Stomach (tissue), 8 donors: ENCODE measurements at regions not wholly inside any gene's neighbourhood (a gene's known extent, or its start where the extent isn't known, plus 50 kb on each side); places are given as distances from the start of the nearest gene placed in this dataset.

Source experiments
- DNase-seq, 2 donors: peaks; one replicate each; pipeline versions ENCODE4 v3.0.0 to v3.0.0-alpha.2; 2013 to 2019
- H3K27ac ChIP-seq, 5 donors: fragments of 200-600 bp in 4 of 5; sonication (generic) in 4 of 5; one replicate each; pipeline ENCODE4 v1.5.1; 2013 to 2019; ENCODE audit warnings: mild to moderate bottlenecking in 1 of 5, moderate library complexity in 1 of 5
- H3K27me3 ChIP-seq, 3 donors: fragments of 200-600 bp; sonication (generic); one replicate each; pipeline ENCODE4 v1.5.1; 2017 to 2019; ENCODE audit warnings: mixed run types in 1 of 3
- H3K36me3 ChIP-seq, 4 donors: fragments of 200-600 bp; sonication (generic); 1 replicate in 3 of 4; 2 replicates in 1 of 4; pipeline ENCODE4 v1.5.1; 2016 to 2019
- H3K4me1 ChIP-seq, 4 donors: fragments of 200-600 bp; sonication (generic); one replicate each; pipeline ENCODE4 v1.5.1; 2016 to 2019
- H3K4me3 ChIP-seq, 4 donors: fragments of 200-600 bp; sonication (generic) in 3 of 4; one replicate each; pipeline ENCODE4 v1.5.1; 2016 to 2019; ENCODE audit warnings: mild to moderate bottlenecking in 1 of 4
- H3K9me3 ChIP-seq, 4 donors: fragments of 200-600 bp; sonication (generic); one replicate each; pipeline ENCODE4 v1.5.1; 2016 to 2019
- EP300 ChIP-seq: sonication (generic); formaldehyde crosslinking; IDR thresholded peaks from one replicate; pipeline ENCODE4 v1.6.1; 2017; ENCODE audit warnings: antibody characterized with exemption
- POLR2A ChIP-seq, 4 donors: fragments of 450-650 bp; IDR thresholded peaks; one replicate each; pipeline ENCODE4 v1.6.1; 2016; ENCODE audit warnings: antibody characterized with exemption in 4 of 4, control low read depth in 2 of 4, mild to moderate bottlenecking in 1 of 4, moderate library complexity in 1 of 4
- POLR2AphosphoS5 ChIP-seq, 3 donors: sonication (generic); formaldehyde crosslinking; IDR thresholded peaks; one replicate each; pipeline ENCODE4 v1.6.1; 2016; ENCODE audit warnings: antibody characterized with exemption in 3 of 3
- WGBS, 5 donors: extraction: QIAGEN DNeasy Blood & Tissue Kit in 3 of 5; methylation state at CpG; one replicate each; pipeline versions ENCODE4 v1.1.5 to v1.1.7; 2013 to 2018; 5-methylcytosine and 5-hydroxymethylcytosine counted together
- intact Hi-C: fragments of 100-400 bp; cut with DNase I; formaldehyde crosslinking; loops from one replicate; pipeline ENCODE4 v1.15.1; 2023; ENCODE audit warnings: low total_unique reads
- TF ChIP-seq, protein P1 (sequence below), 7 experiments: fragments of 450-650 bp in 4 of 7; fragments of 200-600 bp in 3 of 7; sonication (generic) in 3 of 7; IDR thresholded peaks; one replicate each; pipeline ENCODE4 v1.5.1; 2016 to 2019; ENCODE audit warnings: antibody characterized with exemption in 7 of 7, control low read depth in 2 of 7, mild to moderate bottlenecking in 1 of 7
- donor health status: healthy with polysubstance abuse.
- donor health status: Bipolar disorder and iron deficiency.
- donor health status: healthy.

- DNase-seq: no peak
- intact Hi-C loops: no loop called here
- WGBS, 5 donors: 82 to 98% (median 92%) methylated on average over 4 of the region's 4 CpGs
- Histone ChIP-seq H3K27ac (no peak overlapping the region), H3K4me1 (no peaks in the 10 kb centered on the region), H3K27me3 (no peaks in the 10 kb centered on the region), H3K4me3 (no peak overlapping the region), H3K9me3 (peaks cover 0 to 48% (median 21%) of the 10 kb centered on the region in 4 donors), H3K36me3 (no peaks in the 10 kb centered on the region)
- TF ChIP-seq, protein P1, sequence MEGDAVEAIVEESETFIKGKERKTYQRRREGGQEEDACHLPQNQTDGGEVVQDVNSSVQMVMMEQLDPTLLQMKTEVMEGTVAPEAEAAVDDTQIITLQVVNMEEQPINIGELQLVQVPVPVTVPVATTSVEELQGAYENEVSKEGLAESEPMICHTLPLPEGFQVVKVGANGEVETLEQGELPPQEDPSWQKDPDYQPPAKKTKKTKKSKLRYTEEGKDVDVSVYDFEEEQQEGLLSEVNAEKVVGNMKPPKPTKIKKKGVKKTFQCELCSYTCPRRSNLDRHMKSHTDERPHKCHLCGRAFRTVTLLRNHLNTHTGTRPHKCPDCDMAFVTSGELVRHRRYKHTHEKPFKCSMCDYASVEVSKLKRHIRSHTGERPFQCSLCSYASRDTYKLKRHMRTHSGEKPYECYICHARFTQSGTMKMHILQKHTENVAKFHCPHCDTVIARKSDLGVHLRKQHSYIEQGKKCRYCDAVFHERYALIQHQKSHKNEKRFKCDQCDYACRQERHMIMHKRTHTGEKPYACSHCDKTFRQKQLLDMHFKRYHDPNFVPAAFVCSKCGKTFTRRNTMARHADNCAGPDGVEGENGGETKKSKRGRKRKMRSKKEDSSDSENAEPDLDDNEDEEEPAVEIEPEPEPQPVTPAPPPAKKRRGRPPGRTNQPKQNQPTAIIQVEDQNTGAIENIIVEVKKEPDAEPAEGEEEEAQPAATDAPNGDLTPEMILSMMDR (IDR thresholded peaks at IDR 0.05): no peak
- TF ChIP-seq POLR2AphosphoS5 (IDR thresholded peaks at IDR 0.05) (no peak), POLR2A (IDR thresholded peaks at IDR 0.05) (no peak), EP300 (no peak)
These were observed 1530.6 kb downstream of the PLA2G4A start for GRCh38 chr1:188359315-188359714.

GRCh38 chr1:188363943-188364342, 1535.2 kb downstream of the PLA2G4A start:
- 82 to 97% (median 94%) methylated on average over 4 of the region's 4 CpGs for WGBS, 5 donors
- H3K9me3 ChIP-seq: peaks cover 0 to 14% (median 5%) of the 10 kb centered on the region in 4 donors
- no peaks in the 10 kb centered on the region for H3K4me1 ChIP-seq
- H3K27ac ChIP-seq: no peak overlapping the region
- H3K27me3 ChIP-seq: no peaks in the 10 kb centered on the region
- intact Hi-C loops: no loop called here
- H3K4me3 ChIP-seq: no peak overlapping the region
- no peak for TF ChIP-seq POLR2AphosphoS5 (IDR thresholded peaks at IDR 0.05)
- no peak for TF ChIP-seq EP300
- TF ChIP-seq, protein P1 (IDR thresholded peaks at IDR 0.05): no peak
- no peak for TF ChIP-seq POLR2A (IDR thresholded peaks at IDR 0.05)
- H3K36me3 ChIP-seq: no peaks in the 10 kb centered on the region
- no peak for DNase-seq

DNA sequence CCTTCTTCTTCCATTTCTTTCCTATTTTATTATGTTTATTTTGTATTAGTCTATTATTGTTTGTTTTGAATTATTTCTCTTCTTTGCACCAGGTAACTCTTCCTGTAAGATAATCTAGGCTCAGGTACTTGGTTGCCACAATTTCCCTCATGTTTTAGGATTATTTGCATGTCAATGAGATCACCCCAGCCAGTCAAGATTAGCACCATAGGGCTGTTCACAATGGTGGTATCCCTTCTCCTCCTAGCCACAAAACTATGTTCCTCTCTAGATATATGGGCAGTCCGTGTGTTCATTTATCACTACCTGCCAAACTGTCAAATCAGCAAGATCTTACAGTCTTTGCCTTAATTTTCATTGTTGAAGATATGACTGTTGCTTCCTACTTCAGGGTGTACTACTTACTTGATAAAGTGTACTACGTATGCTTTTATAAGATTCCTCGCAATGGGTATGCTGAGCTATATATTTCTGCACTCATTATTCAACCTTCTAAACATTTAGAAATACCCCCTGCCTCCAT, 1536.2 kb downstream of the PLA2G4A start:
- WGBS, 5 donors: 76 to 88% (median 81%) methylated on average over 3 of the region's 3 CpGs
- Histone ChIP-seq H3K4me3 (no peak overlapping the region), H3K9me3 (peaks cover 0 to 6% (median 1%) of the 10 kb centered on the region in 4 donors), H3K27me3 (no peaks in the 10 kb centered on the region), H3K36me3 (no peaks in the 10 kb centered on the region), H3K4me1 (no peaks in the 10 kb centered on the region), H3K27ac (no peak overlapping the region)
- intact Hi-C loops: no loop called here
- TF ChIP-seq, protein P1 (IDR thresholded peaks at IDR 0.05): no peak
- TF ChIP-seq POLR2AphosphoS5 (IDR thresholded peaks at IDR 0.05): no peak
- no peak for TF ChIP-seq POLR2A (IDR thresholded peaks at IDR 0.05)
- no peak for TF ChIP-seq EP300
- DNase-seq: no peak

- no peaks in the 10 kb centered on the region for H3K27me3 ChIP-seq
- peaks cover 0 to 3% (median 0%) of the 10 kb centered on the region in 4 donors for H3K9me3 ChIP-seq
- DNase-seq: no peak
- H3K4me1 ChIP-seq: no peaks in the 10 kb centered on the region
- intact Hi-C loops: no loop called here
- TF ChIP-seq POLR2AphosphoS5 (IDR thresholded peaks at IDR 0.05): no peak
- no peak for TF ChIP-seq EP300
- no peak overlapping the region for H3K27ac ChIP-seq
- no peaks in the 10 kb centered on the region for H3K36me3 ChIP-seq
- no peak overlapping the region for H3K4me3 ChIP-seq
These were observed 1537.1 kb downstream of the PLA2G4A start for GRCh38 chr1:188365874-188366273.

GRCh38 chr1:188367661-188368060, 1538.9 kb downstream of the PLA2G4A start:
- Histone ChIP-seq H3K36me3 (no peaks in the 10 kb centered on the region), H3K4me3 (no peak overlapping the region), H3K9me3 (no peaks in the 10 kb centered on the region), H3K4me1 (no peaks in the 10 kb centered on the region), H3K27me3 (no peaks in the 10 kb centered on the region), H3K27ac (no peak overlapping the region)
- intact Hi-C loops: no loop called here
- WGBS, 5 donors: 21 to 32% (median 23%) methylated on average over 2 of the region's 2 CpGs
- no peak for DNase-seq
- no peak for TF ChIP-seq POLR2A (IDR thresholded peaks at IDR 0.05)
- no peak for TF ChIP-seq EP300
- TF ChIP-seq, protein P1 (IDR thresholded peaks at IDR 0.05): no peak
- no peak for TF ChIP-seq POLR2AphosphoS5 (IDR thresholded peaks at IDR 0.05)
